Thyroid gland (tissue), 4 donors: ENCODE measurements at regions not wholly inside any gene's neighbourhood (a gene's known extent, or its start where the extent isn't known, plus 50 kb on each side); places are given as distances from the start of the nearest gene placed in this dataset.

ENCODE experiments used
- POLR2A ChIP-seq, 2 donors: fragments of 450-650 bp; IDR thresholded peaks; one replicate each; pipeline ENCODE4 v1.6.1; 2017; ENCODE audit warnings: antibody characterized with exemption in 2 of 2, mild to moderate bottlenecking in 2 of 2, moderate library complexity in 1 of 2
- TF ChIP-seq, protein P1 (sequence below), 6 experiments: fragments of 200-600 bp in 3 of 6; fragments of 450-650 bp in 3 of 6; sonication (generic) in 3 of 6; IDR thresholded peaks; one replicate each; pipeline ENCODE4 v1.5.1; 2016 to 2019; ENCODE audit warnings: antibody characterized with exemption in 6 of 6, mild to moderate bottlenecking in 2 of 6, inconsistent platforms in 1 of 6, moderate library complexity in 1 of 6

DNA sequence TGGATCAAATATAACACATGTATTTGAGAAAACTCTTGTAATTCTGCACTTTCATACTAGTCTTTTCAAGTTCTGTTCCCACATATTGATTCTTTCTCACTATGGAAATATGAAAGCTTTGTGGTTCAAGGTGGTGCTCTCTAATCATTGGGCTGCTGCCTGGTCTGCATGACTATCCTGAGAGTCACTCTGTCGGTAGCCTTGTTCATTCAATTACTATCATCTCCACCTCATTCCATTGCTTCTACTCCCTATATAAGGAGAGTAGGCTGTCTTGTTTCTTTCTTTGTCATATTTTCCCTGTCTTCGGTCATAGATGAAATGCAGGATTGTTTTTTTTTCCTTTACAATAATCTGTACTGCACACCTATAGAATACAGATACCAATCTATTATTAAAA lies 341.4 kb upstream of the ACTBL2 start:
- TF ChIP-seq, protein P1, sequence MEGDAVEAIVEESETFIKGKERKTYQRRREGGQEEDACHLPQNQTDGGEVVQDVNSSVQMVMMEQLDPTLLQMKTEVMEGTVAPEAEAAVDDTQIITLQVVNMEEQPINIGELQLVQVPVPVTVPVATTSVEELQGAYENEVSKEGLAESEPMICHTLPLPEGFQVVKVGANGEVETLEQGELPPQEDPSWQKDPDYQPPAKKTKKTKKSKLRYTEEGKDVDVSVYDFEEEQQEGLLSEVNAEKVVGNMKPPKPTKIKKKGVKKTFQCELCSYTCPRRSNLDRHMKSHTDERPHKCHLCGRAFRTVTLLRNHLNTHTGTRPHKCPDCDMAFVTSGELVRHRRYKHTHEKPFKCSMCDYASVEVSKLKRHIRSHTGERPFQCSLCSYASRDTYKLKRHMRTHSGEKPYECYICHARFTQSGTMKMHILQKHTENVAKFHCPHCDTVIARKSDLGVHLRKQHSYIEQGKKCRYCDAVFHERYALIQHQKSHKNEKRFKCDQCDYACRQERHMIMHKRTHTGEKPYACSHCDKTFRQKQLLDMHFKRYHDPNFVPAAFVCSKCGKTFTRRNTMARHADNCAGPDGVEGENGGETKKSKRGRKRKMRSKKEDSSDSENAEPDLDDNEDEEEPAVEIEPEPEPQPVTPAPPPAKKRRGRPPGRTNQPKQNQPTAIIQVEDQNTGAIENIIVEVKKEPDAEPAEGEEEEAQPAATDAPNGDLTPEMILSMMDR (IDR thresholded peaks at IDR 0.05): no peak
- no peak for TF ChIP-seq POLR2A (IDR thresholded peaks at IDR 0.05)
